Spinal cord (tissue), 9 donors: ENCODE measurements at regions not wholly inside any gene's neighbourhood (a gene's known extent, or its start where the extent isn't known, plus 50 kb on each side); places are given as distances from the start of the nearest gene placed in this dataset.

Source experiments
- DNase-seq, 6 donors: peaks; one replicate each; pipeline versions ENCODE4 v3.0.0 to v3.0.0-alpha.2; 2013 to 2015; ENCODE audit warnings: low spot score in 6 of 6, low read depth in 4 of 6
- H3K27ac ChIP-seq: one replicate; pipeline ENCODE4 v1.5.1; 2013; ENCODE audit warnings: low read depth, low read length, control low read depth
- H3K27me3 ChIP-seq: one replicate; pipeline ENCODE4 v1.6.1; 2013; ENCODE audit warnings: low read length; ENCODE audit not compliant: control insufficient read depth, insufficient read depth
- H3K36me3 ChIP-seq: one replicate; pipeline ENCODE4 v1.6.1; 2013; ENCODE audit warnings: low read length; ENCODE audit not compliant: control insufficient read depth, insufficient read depth
- H3K4me1 ChIP-seq: one replicate; pipeline ENCODE4 v1.6.1; 2013; ENCODE audit warnings: low read length; ENCODE audit not compliant: control insufficient read depth, insufficient read depth
- H3K4me3 ChIP-seq: one replicate; pipeline ENCODE4 v1.5.1; 2013; ENCODE audit warnings: low read depth, low read length, control low read depth
- H3K9me3 ChIP-seq: one replicate; pipeline ENCODE4 v1.6.1; 2013; ENCODE audit warnings: low read length; ENCODE audit not compliant: control insufficient read depth, insufficient read depth
- WGBS: methylation state at CpG from one replicate; pipeline ENCODE4 v1.1.5; 2013; ENCODE audit warnings: missing lambda C conversion rate; ENCODE audit not compliant: insufficient coverage; 5-methylcytosine and 5-hydroxymethylcytosine counted together
- donor health status: healthy.

DNA sequence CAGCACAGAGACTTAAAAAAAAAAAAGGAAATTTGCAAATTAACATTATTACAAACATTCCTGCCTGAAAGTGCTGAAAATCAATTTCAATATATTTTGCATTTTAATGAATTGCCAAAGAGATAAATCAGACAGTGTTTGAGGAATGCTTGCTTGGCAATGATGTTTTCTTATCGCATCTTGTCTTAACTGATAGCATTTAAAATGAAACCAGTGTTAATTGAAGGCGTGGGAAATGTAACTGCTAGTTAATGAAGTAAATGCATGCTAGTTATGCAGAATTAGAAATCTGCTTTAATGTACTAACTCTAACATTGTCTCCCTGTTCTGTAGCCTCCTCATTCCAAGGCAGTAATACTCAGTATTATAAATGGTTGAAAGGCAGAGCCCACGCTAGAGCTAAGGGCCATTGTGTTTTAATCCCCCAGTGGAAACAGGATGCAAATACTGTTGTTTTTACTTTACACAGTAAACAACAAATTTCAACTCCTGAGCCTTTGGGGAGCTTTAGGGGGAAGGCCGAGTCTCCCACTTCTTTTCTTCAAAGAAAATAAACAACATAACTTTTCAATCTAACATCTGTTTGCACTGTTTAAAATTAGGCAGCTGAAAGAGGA, 586.9 kb downstream of the TLE4 start:
- H3K9me3 ChIP-seq = no peaks in the 10 kb centered on the region
- H3K27ac ChIP-seq = no peak overlapping the region
- no peaks in the 10 kb centered on the region for H3K27me3 ChIP-seq
- peak in 2 of 6 donors; percentile 6 to 78 for DNase-seq
- no peaks in the 10 kb centered on the region for H3K36me3 ChIP-seq
- no peaks in the 10 kb centered on the region for H3K4me1 ChIP-seq
- H3K4me3 ChIP-seq = no peak overlapping the region
- WGBS = 71% methylated on average over 1 of the region's 4 CpGs

DNA sequence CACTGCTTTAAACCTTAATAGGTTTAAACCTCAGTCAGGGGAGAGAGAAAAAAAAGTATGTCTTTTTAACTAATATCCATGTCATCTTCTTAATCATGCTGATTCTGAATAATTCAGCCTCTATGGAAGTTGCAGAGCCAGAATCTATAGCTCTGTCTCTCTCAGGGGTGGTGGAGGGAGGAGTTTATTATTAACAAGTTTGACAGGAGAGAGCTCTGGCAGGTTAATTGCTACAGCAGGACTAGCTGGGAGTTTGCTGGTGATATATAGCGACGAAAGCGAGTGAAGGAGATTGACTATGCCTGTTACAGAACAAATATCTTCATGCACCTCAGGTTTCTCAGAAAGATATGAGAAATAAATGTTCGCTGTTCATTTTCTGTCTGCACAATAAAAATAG, 586.4 kb downstream of the TLE4 start:
- H3K36me3 ChIP-seq = no peaks in the 10 kb centered on the region
- H3K4me3 ChIP-seq = no peak overlapping the region
- DNase-seq = peak in 2 of 6 donors; percentile 8 to 81
- H3K27me3 ChIP-seq = no peaks in the 10 kb centered on the region
- WGBS = no CpG with 5 or more reads among the region's 4 CpGs
- no peaks in the 10 kb centered on the region for H3K9me3 ChIP-seq
- H3K27ac ChIP-seq = no peak overlapping the region
- no peaks in the 10 kb centered on the region for H3K4me1 ChIP-seq

DNA sequence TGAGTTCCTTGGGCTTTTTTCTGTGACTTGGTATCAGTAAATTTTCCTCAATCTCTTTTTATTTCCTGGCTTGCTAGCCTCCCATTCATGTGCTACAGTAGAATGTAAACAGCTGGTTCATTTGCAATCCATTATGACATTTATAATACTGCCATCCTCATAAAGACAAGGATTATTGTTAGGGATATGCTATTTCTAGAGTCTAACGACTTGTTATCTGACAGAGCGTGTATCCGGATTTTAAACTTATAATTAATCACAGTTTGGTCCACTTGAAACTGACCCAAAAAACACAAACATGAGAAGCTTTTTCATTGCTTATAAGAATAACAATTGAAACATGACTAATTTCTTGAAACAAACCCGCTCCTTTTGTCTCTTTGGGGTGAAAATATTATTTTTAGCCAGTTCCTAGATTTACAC, 585.8 kb downstream of the TLE4 start:
- Histone ChIP-seq H3K27ac (no peak overlapping the region), H3K4me1 (no peaks in the 10 kb centered on the region), H3K4me3 (no peak overlapping the region), H3K9me3 (no peaks in the 10 kb centered on the region), H3K27me3 (no peaks in the 10 kb centered on the region), H3K36me3 (no peaks in the 10 kb centered on the region)
- WGBS = no CpG with 5 or more reads among the region's 4 CpGs
- peak in 2 of 6 donors; percentile 26 to 37 for DNase-seq

DNA sequence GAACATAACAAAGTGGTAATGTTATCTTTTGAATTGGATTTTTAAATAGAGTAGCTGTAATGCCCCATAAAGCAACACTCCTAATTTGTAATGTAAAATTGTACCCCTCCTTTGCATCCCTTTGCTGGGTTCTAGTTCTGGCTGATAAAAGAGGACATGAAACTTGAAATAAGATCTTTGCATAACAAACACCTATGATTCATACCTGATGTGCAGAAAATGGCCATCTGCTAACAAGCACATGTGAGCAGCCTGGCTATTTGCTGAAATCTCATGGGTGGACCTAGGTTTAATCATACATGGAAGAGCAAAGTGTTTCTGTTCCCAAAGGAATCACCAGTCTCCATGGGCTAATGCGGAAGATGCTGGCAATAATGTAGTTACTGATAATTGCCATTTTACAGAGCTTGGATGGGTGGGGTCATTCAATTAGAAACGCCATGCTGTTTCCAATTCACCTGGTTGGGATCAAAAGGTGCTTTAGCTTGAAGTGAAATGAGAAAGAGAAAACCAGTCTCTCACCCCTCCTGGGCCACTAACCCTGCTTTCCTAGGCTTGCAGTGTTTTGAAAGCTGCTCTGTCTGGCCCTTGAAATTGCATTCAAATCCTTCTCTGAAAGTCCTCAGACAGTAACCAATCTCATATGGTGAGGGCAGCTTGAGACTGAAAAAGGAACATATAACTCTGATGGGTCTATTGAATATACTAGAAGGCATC, 585.1 kb downstream of the TLE4 start:
- Histone ChIP-seq H3K27ac (no peak overlapping the region), H3K27me3 (no peaks in the 10 kb centered on the region), H3K9me3 (no peaks in the 10 kb centered on the region), H3K4me1 (no peaks in the 10 kb centered on the region), H3K36me3 (no peaks in the 10 kb centered on the region), H3K4me3 (no peak overlapping the region)
- WGBS = 100% methylated on average over 1 of the region's 2 CpGs
- DNase-seq = peak in 2 of 6 donors; percentile 3 to 17

DNA sequence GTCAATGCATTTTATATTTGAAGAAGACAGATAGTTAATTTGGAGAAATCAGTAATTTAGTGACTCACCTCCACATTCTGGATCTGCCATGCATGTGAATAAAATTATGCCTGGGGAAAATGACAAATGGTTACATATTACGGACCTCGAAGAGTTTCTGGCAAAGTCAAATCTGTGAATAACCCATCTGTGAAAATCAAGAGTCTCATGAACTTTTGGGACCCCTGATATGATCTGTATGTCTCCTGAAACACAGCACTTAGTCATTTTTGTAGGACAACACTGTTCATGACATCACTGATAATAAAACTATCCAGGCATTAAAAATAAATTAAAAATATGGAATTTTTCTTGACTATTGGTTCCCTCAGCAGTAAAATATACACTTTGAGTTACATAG, 584.5 kb downstream of the TLE4 start:
- Histone ChIP-seq H3K9me3 (no peaks in the 10 kb centered on the region), H3K4me3 (no peak overlapping the region), H3K27ac (no peak overlapping the region), H3K4me1 (no peaks in the 10 kb centered on the region), H3K36me3 (no peaks in the 10 kb centered on the region), H3K27me3 (no peaks in the 10 kb centered on the region)
- WGBS = no CpG with 5 or more reads among the region's 2 CpGs
- DNase-seq = no peak

DNA sequence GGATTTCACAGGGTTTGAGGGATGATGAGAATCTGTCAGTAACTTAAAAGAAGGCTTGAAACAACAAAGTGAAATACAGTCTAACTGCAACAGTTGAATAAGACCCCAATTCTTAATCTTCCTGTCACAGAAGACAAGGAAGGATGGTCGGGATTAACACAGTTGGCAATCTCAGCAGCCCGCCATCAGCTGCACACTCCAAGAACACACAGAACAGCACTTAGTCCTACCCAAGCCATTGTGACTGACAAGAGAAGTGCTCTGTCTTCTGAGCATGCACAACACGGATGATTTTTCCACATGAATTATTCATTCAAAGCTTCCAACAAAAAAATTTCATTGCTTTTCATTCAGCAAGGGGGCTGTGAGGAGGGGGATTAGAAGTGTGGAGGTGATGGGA, 576.1 kb downstream of the TLE4 start:
- no peaks in the 10 kb centered on the region for H3K36me3 ChIP-seq
- no peak overlapping the region for H3K27ac ChIP-seq
- 29% methylated on average over 2 of the region's 3 CpGs for WGBS
- no peaks in the 10 kb centered on the region for H3K27me3 ChIP-seq
- no peak overlapping the region for H3K4me3 ChIP-seq
- peak in 2 of 6 donors; percentile 46 to 49 for DNase-seq
- no peaks in the 10 kb centered on the region for H3K4me1 ChIP-seq
- peaks cover 2% of the 10 kb centered on the region for H3K9me3 ChIP-seq

DNA sequence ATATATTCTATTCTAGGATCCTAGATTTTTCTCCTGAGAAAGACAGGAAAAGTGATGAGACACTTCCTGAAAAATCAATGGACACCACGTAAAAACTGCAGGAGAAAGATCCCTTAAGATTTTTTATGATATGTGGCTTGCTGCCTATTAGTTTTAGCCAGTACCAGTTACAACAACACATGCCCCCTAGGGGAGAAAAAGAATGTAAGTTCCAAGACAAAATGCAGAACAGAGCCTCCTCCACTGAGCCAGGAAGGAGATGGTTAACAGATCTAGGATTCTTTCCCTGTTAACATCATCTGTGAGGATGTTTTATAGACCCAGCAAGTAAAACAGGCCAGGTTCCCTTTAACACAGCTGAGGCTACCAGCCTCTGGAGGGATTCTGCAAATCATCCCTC, 574.7 kb downstream of the TLE4 start:
- WGBS = no CpG with 5 or more reads among the region's 1 CpG
- Histone ChIP-seq H3K36me3 (no peaks in the 10 kb centered on the region), H3K27ac (no peak overlapping the region), H3K4me3 (no peak overlapping the region), H3K9me3 (peaks cover 2% of the 10 kb centered on the region), H3K4me1 (no peaks in the 10 kb centered on the region), H3K27me3 (no peaks in the 10 kb centered on the region)
- DNase-seq = peak in 2 of 6 donors; percentile 15 to 28

DNA sequence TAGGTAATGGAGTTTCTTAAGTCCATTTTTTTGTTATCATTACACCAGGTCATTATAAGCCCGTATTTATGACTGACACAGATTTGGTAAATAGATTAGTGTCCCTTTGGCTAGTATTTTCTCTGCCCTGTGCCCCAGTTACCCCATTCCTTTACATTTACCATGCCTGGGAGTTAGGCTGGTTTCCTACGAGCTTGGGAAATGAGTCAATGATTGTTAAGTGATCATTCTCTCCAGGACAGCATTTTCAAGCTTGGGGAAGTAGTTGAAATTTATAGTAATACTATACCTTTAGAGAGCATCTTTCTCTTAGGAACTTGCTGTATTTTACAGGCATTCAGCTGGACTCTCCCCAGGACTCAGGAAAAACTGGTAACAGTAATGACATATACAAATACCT, 573.1 kb downstream of the TLE4 start:
- no CpG with 5 or more reads among the region's 2 CpGs for WGBS
- H3K27me3 ChIP-seq = no peaks in the 10 kb centered on the region

DNA sequence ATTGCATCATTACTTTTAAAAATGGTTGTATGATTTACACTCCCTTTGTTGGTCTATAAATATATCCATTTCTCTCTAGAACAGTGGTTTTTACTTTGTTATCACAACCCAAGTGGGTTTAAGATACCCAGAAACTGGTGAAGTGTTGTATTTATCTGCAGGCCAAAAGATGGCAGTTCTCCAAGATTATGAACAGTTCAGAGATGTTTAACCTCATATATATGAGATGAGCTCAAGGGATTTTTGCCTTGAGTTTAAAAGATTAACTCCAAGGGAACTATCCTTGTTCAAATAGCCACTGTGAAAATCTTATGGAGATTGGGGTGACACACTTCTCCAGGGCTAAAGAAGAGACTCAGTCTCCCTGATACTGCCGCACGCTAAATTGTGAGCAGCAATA, 572.6 kb downstream of the TLE4 start:
- WGBS = no CpG with 5 or more reads among the region's 2 CpGs
- Histone ChIP-seq H3K27me3 (no peaks in the 10 kb centered on the region), H3K4me1 (no peaks in the 10 kb centered on the region), H3K36me3 (no peaks in the 10 kb centered on the region), H3K4me3 (no peak overlapping the region), H3K27ac (no peak overlapping the region), H3K9me3 (peaks cover 2% of the 10 kb centered on the region)
- DNase-seq = no peak

More for the DNA sequence above, 573.1 kb downstream of the TLE4 start:
- H3K36me3 ChIP-seq = no peaks in the 10 kb centered on the region
- DNase-seq = no peak
- peaks cover 2% of the 10 kb centered on the region for H3K9me3 ChIP-seq
- no peak overlapping the region for H3K4me3 ChIP-seq
- no peak overlapping the region for H3K27ac ChIP-seq
- no peaks in the 10 kb centered on the region for H3K4me1 ChIP-seq

DNA sequence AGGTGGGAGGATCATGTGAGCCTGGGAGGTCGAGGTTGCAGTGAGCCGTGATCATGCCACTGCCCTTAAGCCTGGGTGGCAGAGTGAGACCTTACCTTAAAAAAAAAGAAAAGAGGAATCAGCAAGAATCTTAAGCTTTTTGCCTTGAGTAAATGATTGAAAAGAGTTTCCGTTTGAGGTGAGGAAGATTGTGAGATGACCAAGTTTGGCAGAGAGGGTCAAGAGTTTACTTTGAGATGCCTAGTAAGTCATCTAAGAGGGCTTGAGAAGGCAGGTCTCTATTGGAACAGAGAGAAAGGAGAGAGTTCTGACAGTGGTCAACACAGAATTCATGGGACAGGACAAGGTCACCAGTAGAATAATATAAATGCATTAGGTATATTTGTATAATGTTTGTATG, 572.1 kb downstream of the TLE4 start:
- Histone ChIP-seq H3K4me3 (no peak overlapping the region), H3K9me3 (no peaks in the 10 kb centered on the region), H3K27me3 (no peaks in the 10 kb centered on the region), H3K4me1 (no peaks in the 10 kb centered on the region), H3K27ac (no peak overlapping the region), H3K36me3 (no peaks in the 10 kb centered on the region)
- WGBS = 87% methylated on average over 3 of the region's 3 CpGs
- no peak for DNase-seq
